DND-41 (cell line): ENCODE measurements at regions not wholly inside any gene's neighbourhood (a gene's known extent, or its start where the extent isn't known, plus 50 kb on each side); places are given as distances from the start of the nearest gene placed in this dataset.

Experiments used
- ATAC-seq: fragments of 200-7000 bp; cut with Tn5 transposase; 3 replicates; pipeline ENCODE4 v1.9.1; 2021; ENCODE audit warnings: low read depth; ENCODE audit not compliant: insufficient read depth
- DNase-seq: peaks from one replicate; pipeline ENCODE4 v3.0.0-alpha.2; 2020
- H2AFZ ChIP-seq: 2 replicates; pipeline ENCODE4 v1.6.0; 2012; ENCODE audit warnings: low read depth, low read length
- H3K27ac ChIP-seq: 2 replicates; pipeline ENCODE4 v1.5.1; 2012; ENCODE audit warnings: low read length, inconsistent platforms
- H3K27me3 ChIP-seq: fragments of 200-600 bp; sonication (generic); 2 replicates; pipeline ENCODE4 v1.6.0; 2012; ENCODE audit warnings: low read length, mild to moderate bottlenecking, inconsistent platforms; ENCODE audit not compliant: insufficient read depth, poor library complexity
- H3K36me3 ChIP-seq: 2 replicates; pipeline ENCODE4 v1.5.1; 2012; ENCODE audit warnings: low read length, inconsistent platforms; ENCODE audit not compliant: insufficient read depth
- H3K4me1 ChIP-seq: 2 replicates; pipeline ENCODE4 v1.5.1; 2012; ENCODE audit warnings: mild to moderate bottlenecking, low read length; ENCODE audit not compliant: insufficient read depth
- H3K4me2 ChIP-seq: 2 replicates; pipeline ENCODE4 v1.6.0; 2012; ENCODE audit warnings: mild to moderate bottlenecking, moderate library complexity, low read length, inconsistent platforms; ENCODE audit not compliant: insufficient read depth
- H3K4me3 ChIP-seq, 2 experiments: fragments of 200-600 bp in 1 of 2; shearing (Covaris generic) in 1 of 2; 2 replicates each; pipeline ENCODE4 v1.5.1; 2012 to 2016; ENCODE audit warnings: inconsistent platforms in 2 of 2, low read length in 2 of 2, mild to moderate bottlenecking in 2 of 2, low read depth in 1 of 2, moderate library complexity in 1 of 2
- H3K79me2 ChIP-seq: 2 replicates; pipeline ENCODE4 v1.6.0; 2012; ENCODE audit warnings: low read length, inconsistent platforms; ENCODE audit not compliant: insufficient read depth
- H3K9ac ChIP-seq: 2 replicates; pipeline ENCODE4 v1.6.0; 2012; ENCODE audit warnings: low read depth, mild to moderate bottlenecking, inconsistent platforms, low read length, moderate library complexity
- H3K9me3 ChIP-seq: 2 replicates; pipeline ENCODE4 v1.5.1; 2012; ENCODE audit warnings: low read length, moderate library complexity, mild to moderate bottlenecking, inconsistent platforms; ENCODE audit not compliant: insufficient read depth, severe bottlenecking
- H4K20me1 ChIP-seq: 2 replicates; pipeline ENCODE4 v1.6.0; 2012; ENCODE audit warnings: low read length; ENCODE audit not compliant: insufficient read depth
- CTCF ChIP-seq: IDR thresholded peaks from 2 replicates; pipeline ENCODE4 v1.5.1; 2012; ENCODE audit warnings: borderline replicate concordance, low read length, moderate library complexity, mild to moderate bottlenecking; ENCODE audit not compliant: poor library complexity, severe bottlenecking; ENCODE audit errors: extremely low read depth
- EZH2 ChIP-seq: IDR thresholded peaks from 3 replicates; pipeline ENCODE4 v1.6.1; 2012; ENCODE audit warnings: borderline replicate concordance, low read depth, mild to moderate bottlenecking, moderate library complexity, low read length, inconsistent platforms; ENCODE audit not compliant: severe bottlenecking

DNA sequence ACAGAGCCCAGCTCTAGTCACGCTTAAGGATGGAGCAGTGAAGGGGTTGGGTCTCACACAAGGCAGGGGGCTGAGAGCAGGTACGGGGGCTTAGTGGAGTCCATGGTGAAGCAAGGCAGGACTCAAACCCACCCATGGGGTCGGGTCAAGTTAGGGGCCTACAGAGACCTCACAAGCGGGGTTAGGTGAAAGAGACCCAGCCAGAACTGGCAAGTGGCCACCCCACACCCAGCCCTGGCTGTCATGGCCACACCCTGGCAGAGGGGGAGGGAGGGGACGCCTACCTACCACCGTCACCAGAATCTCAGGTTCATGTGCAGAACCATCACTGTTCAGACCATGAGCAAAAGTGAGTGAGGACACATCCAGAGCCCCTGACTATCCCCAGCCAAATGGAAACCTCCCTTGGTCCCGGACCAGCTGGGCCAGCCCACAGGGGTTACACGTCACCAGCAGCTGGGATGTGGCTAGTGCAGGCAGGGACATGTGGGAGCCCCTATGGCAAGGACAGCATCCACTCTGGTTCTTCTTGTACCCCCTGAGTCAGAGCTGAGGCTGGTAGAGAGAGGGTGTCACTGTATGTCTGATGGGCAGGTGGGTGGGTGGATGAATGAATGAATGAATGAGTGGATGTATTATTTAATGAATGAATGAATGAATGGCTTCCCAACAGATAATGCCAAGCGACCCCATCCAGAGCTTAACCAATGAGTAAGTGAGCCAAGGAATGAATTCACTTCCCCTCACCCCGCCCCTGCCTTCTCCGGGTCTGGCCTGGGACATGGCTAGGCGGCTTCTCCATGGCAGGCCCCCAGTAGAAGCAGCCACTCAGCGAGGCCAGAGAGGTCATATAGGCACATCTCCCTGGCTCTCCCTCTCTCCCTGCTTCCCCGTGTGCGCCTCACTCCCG is 681.6 kb downstream of the TBC1D22A start:
- no peak overlapping the region for H3K9ac ChIP-seq
- no peak for ATAC-seq
- H3K4me1 ChIP-seq: no peaks in the 10 kb centered on the region
- no peak for DNase-seq
- TF ChIP-seq CTCF (no peak), EZH2 (no peak)
- H4K20me1 ChIP-seq: no peaks in the 10 kb centered on the region
- H3K9me3 ChIP-seq: peaks cover 5% of the 10 kb centered on the region
- H3K36me3 ChIP-seq: no peaks in the 10 kb centered on the region
- H3K27ac ChIP-seq: no peak overlapping the region
- no peak overlapping the region for H3K4me3 ChIP-seq
- no peak overlapping the region for H2AFZ ChIP-seq
- H3K4me2 ChIP-seq: no peak overlapping the region
- no peaks in the 10 kb centered on the region for H3K27me3 ChIP-seq
- H3K79me2 ChIP-seq: no peaks in the 10 kb centered on the region

- no peak overlapping the region for H3K4me3 ChIP-seq
- DNase-seq: no peak
- ATAC-seq: no peak
- no peak overlapping the region for H2AFZ ChIP-seq
- H3K9ac ChIP-seq: no peak overlapping the region
- no peaks in the 10 kb centered on the region for H4K20me1 ChIP-seq
- no peak overlapping the region for H3K27ac ChIP-seq
- H3K79me2 ChIP-seq: no peaks in the 10 kb centered on the region
- H3K36me3 ChIP-seq: no peaks in the 10 kb centered on the region
- H3K4me2 ChIP-seq: no peak overlapping the region
- no peaks in the 10 kb centered on the region for H3K27me3 ChIP-seq
- no peaks in the 10 kb centered on the region for H3K4me1 ChIP-seq
- H3K9me3 ChIP-seq: peaks cover 5% of the 10 kb centered on the region
- TF ChIP-seq EZH2 (no peak), CTCF (no peak)
Measured at GRCh38 chr22:47442821-47443220, 680.4 kb downstream of the TBC1D22A start.

GRCh38 chr22:47439643-47440265 is 677.3 kb downstream of the TBC1D22A start:
- DNase-seq: no peak
- H3K27me3 ChIP-seq: no peaks in the 10 kb centered on the region
- ATAC-seq: no peak
- TF ChIP-seq CTCF (no peak), EZH2 (no peak)
- H3K79me2 ChIP-seq: no peaks in the 10 kb centered on the region
- no peaks in the 10 kb centered on the region for H3K4me1 ChIP-seq
- H4K20me1 ChIP-seq: no peaks in the 10 kb centered on the region
- peaks cover 5% of the 10 kb centered on the region for H3K9me3 ChIP-seq
- no peak overlapping the region for H3K27ac ChIP-seq
- H2AFZ ChIP-seq: no peak overlapping the region
- no peak overlapping the region for H3K4me3 ChIP-seq
- no peak overlapping the region for H3K4me2 ChIP-seq
- no peaks in the 10 kb centered on the region for H3K36me3 ChIP-seq
- no peak overlapping the region for H3K9ac ChIP-seq
